H1 (cell line): ENCODE measurements at regions not wholly inside any gene's neighbourhood (a gene's known extent, or its start where the extent isn't known, plus 50 kb on each side); places are given as distances from the start of the nearest gene placed in this dataset.

ENCODE experiments used
- BCL11A ChIP-seq, 2 experiments: IDR thresholded peaks; one replicate each; pipeline ENCODE4 v1.6.1; 2011; ENCODE audit warnings: low read depth in 2 of 2, low read length in 2 of 2, mild to moderate bottlenecking in 2 of 2
- CEBPB ChIP-seq: IDR thresholded peaks from 2 replicates; pipeline ENCODE4 v1.6.1; 2012; ENCODE audit warnings: low read depth, low read length

DNA sequence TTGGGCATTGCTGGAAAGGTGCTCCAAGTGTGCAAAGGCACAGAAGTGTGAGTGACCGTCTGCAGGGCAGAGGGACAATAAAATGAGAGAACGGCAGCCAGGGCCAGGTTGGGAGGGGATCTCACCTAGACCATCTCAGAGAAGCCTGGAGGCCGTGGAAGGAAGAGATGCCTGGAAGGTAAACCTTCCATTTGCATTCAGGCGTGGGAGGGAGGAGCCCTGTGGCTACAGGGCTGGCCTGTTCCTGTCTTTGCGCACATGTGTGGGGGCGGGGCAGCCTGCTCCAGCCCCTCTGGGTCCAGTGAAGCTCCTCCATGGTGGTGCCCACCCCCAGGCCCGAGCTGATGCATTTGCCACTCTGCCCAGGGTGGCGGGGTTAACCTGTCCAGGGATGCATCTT, 473.6 kb upstream of the MGMT start:
- no peak for TF ChIP-seq CEBPB
- no peak for TF ChIP-seq BCL11A (IDR thresholded peaks at IDR 0.05; ENCODE audit: low read depth in 2 of 2, low read length in 2 of 2)
